HCT116 (cell line): ENCODE measurements at regions not wholly inside any gene's neighbourhood (a gene's known extent, or its start where the extent isn't known, plus 50 kb on each side); places are given as distances from the start of the nearest gene placed in this dataset.

Experiments used
- ATAC-seq: fragments of 200-7000 bp; cut with Tn5 transposase; 2 replicates; pipeline ENCODE4 v1.9.1; 2020; ENCODE audit warnings: mild to moderate bottlenecking, moderate library complexity
- BruUV-seq: library from RNA; stranded (reverse); fragments of 400-500 nt; replicated peaks from 2 replicates; lab custom pipeline; 2021; lab: Mats Ljungman, UMichigan
- CTCF ChIA-PET: fragments of 300-600 bp; sonication (Branson Sonifier 250); formaldehyde crosslinking; loops from one replicate; lab custom pipeline; 2021; ENCODE audit warnings: antibody characterized with exemption; lab: Charles Lee
- POLR2A ChIA-PET: fragments of 300-600, 350-600 bp; sonication (Branson Sonifier 250); formaldehyde crosslinking; loops from one replicate; lab custom pipeline; 2021; ENCODE audit warnings: antibody characterized with exemption; lab: Charles Lee
- RAD21 ChIA-PET, 2 experiments: fragments of 300-600 bp; sonication (Branson Sonifier 250); formaldehyde crosslinking; loops; one replicate each; lab custom pipeline; 2023; ENCODE audit warnings: low total read pairs in 2 of 2; ENCODE audit not compliant: uncharacterized antibody in 2 of 2, unreplicated experiment in 2 of 2, low non-redundant PET in 1 of 2; lab: Charles Lee
- DNase-seq: peaks from one replicate; pipeline ENCODE4 v3.0.0-alpha.2; 2010; ENCODE audit warnings: low read depth, low spot score
- H2AFZ ChIP-seq: fragments of 200-600 bp; shearing (Covaris generic), sonication (generic); 2 replicates; pipeline ENCODE4 v1.6.1; 2017; ENCODE audit warnings: low read depth, mixed run types, mixed read lengths, antibody characterized with exemption, low read length; ENCODE audit not compliant: poor library complexity, severe bottlenecking
- H3K27ac ChIP-seq: 2 replicates; pipeline ENCODE4 v1.5.1; 2012; ENCODE audit warnings: low read depth, low read length
- H3K27me3 ChIP-seq: fragments of 200-600 bp; sonication (generic); 2 replicates; pipeline ENCODE4 v1.6.1; 2016; ENCODE audit warnings: mixed run types, low read length, mixed read lengths; ENCODE audit not compliant: insufficient read depth
- H3K36me3 ChIP-seq, 2 experiments: fragments of 200-500 bp in 1 of 2; fragments of 200-600 bp in 1 of 2; sonication (Bioruptor generic) in 1 of 2; sonication (generic) in 1 of 2; 2 replicates each; pipeline versions ENCODE4 v1.5.1 to v1.6.1; 2014 to 2016; ENCODE audit warnings: low read length in 2 of 2, inconsistent platforms in 1 of 2, mixed read lengths in 1 of 2, mixed run types in 1 of 2; ENCODE audit not compliant: insufficient read depth in 2 of 2, control insufficient read depth in 1 of 2
- H3K4me1 ChIP-seq, 2 experiments: fragments of 200-600 bp in 1 of 2; sonication (generic) in 1 of 2; 2 replicates each; pipeline versions ENCODE4 v1.5.1 to v1.6.1; 2012 to 2017; ENCODE audit warnings: low read length in 2 of 2, inconsistent platforms in 1 of 2, mild to moderate bottlenecking in 1 of 2, mixed read lengths in 1 of 2, mixed run types in 1 of 2, moderate library complexity in 1 of 2; ENCODE audit not compliant: insufficient read depth in 2 of 2, control insufficient read depth in 1 of 2
- H3K4me2 ChIP-seq: fragments of 200-600 bp; sonication (generic); 2 replicates; pipeline ENCODE4 v1.6.1; 2017; ENCODE audit warnings: mixed run types, low read length, mixed read lengths
- H3K4me3 ChIP-seq, 2 experiments: fragments of 200-600 bp in 1 of 2; sonication (generic) in 1 of 2; replicated peaks in 1 of 2; 2 replicates each; pipeline ENCODE4 v1.5.1; 2011 to 2016; ENCODE audit warnings: low read length in 2 of 2, control low read depth in 1 of 2, low read depth in 1 of 2, mild to moderate bottlenecking in 1 of 2, mixed read lengths in 1 of 2, mixed run types in 1 of 2
- H3K79me2 ChIP-seq: fragments of 200-600 bp; sonication (generic); 2 replicates; pipeline ENCODE4 v1.6.1; 2017; ENCODE audit warnings: mild to moderate bottlenecking, mixed run types, low read length, moderate library complexity, mixed read lengths; ENCODE audit not compliant: insufficient read depth
- H3K9ac ChIP-seq: fragments of 200-600 bp; sonication (generic); 2 replicates; pipeline ENCODE4 v1.6.1; 2016; ENCODE audit warnings: low read length, mixed read lengths
- H3K9me2 ChIP-seq: fragments of 200-600 bp; sonication (generic), shearing (Covaris generic); 2 replicates; pipeline ENCODE4 v1.6.1; 2017; ENCODE audit warnings: mixed run types, mild to moderate bottlenecking, moderate library complexity; ENCODE audit not compliant: insufficient read depth
- H3K9me3 ChIP-seq, 2 experiments: fragments of 200-500 bp in 1 of 2; fragments of 200-600 bp in 1 of 2; sonication (Bioruptor generic) in 1 of 2; sonication (generic) in 1 of 2; 2 replicates each; pipeline ENCODE4 v1.6.1; 2014 to 2017; ENCODE audit warnings: low read length in 2 of 2, mixed read lengths in 2 of 2, inconsistent platforms in 1 of 2, low read depth in 1 of 2, mild to moderate bottlenecking in 1 of 2, mixed run types in 1 of 2, moderate library complexity in 1 of 2; ENCODE audit not compliant: control insufficient read depth in 1 of 2, insufficient read depth in 1 of 2
- H4K20me1 ChIP-seq: fragments of 200-600 bp; sonication (generic), shearing (Covaris generic); 2 replicates; pipeline ENCODE4 v1.6.1; 2017; ENCODE audit warnings: mixed run types, mild to moderate bottlenecking, moderate library complexity; ENCODE audit not compliant: insufficient read depth
- CTCF ChIP-seq, 3 experiments: fragments of 200-600 bp in 1 of 3; sonication (generic) in 1 of 3; IDR thresholded peaks in 2 of 3; conservative IDR thresholded peaks in 1 of 3; 2 replicates each; pipeline ENCODE4 v1.5.1; 2012 to 2017; ENCODE audit warnings: low read depth in 2 of 3, low read length in 2 of 3, antibody characterized with exemption in 1 of 3, borderline replicate concordance in 1 of 3, control low read depth in 1 of 3, mild to moderate bottlenecking in 1 of 3, mixed read lengths in 1 of 3, mixed run types in 1 of 3, moderate library complexity in 1 of 3; ENCODE audit not compliant: insufficient read depth in 1 of 3
- RAD21 ChIP-seq: IDR thresholded peaks from 2 replicates; pipeline ENCODE4 v1.6.1; 2012; ENCODE audit warnings: low read depth, mild to moderate bottlenecking
- TCF7L2 ChIP-seq: IDR thresholded peaks from 2 replicates; pipeline ENCODE4 v1.7.0; 2011; ENCODE audit warnings: borderline replicate concordance, inconsistent platforms; ENCODE audit not compliant: insufficient read depth, insufficient read length; ENCODE audit errors: extremely low read depth
- ZFX ChIP-seq: fragments of 450-650 bp; IDR thresholded peaks from 2 replicates; pipeline ENCODE4 v1.6.1; 2017
- ZNF274 ChIP-seq: fragments of 200-500 bp; sonication (Bioruptor generic); IDR thresholded peaks from 2 replicates; pipeline ENCODE4 v1.6.1; 2014; ENCODE audit warnings: mild to moderate bottlenecking, low read depth, low read length, inconsistent platforms
- intact Hi-C: fragments of 100-400 bp; cut with micrococcal nuclease; formaldehyde crosslinking; loops from 2 replicates; pipeline ENCODE4 v1.10.0; 2022

GRCh38 chr14:85471744-85472143, 58.2 kb upstream of the FLRT2 start (continued):
- TF ChIP-seq CTCF (IDR thresholded peaks at IDR 0.05 in 2 of 3, conservative IDR thresholded peaks at IDR 0.05 in 1 of 3; ENCODE audit: borderline replicate concordance in 1 of 3, insufficient read depth in 1 of 3, low read depth in 2 of 3, low read length in 2 of 3) (no peak), RAD21 (no peak), ZFX (no peak), TCF7L2 (no peak)

GRCh38 chr14:85474431-85474830, 55.5 kb upstream of the FLRT2 start:
- H3K4me2 ChIP-seq: no peak overlapping the region
- no TSS peak for BruUV-seq
- DNase-seq (no peak), ATAC-seq (no peak)
- ChIA-PET CTCF (no interaction called here), POLR2A (no interaction called here), RAD21 (no interaction called here)
- H3K36me3 ChIP-seq: no peaks in the 10 kb centered on the region
- H3K4me3 ChIP-seq: no peak overlapping the region
- H3K27ac ChIP-seq: no peak overlapping the region
- no peak overlapping the region for H3K9ac ChIP-seq
- H2AFZ ChIP-seq: no peak overlapping the region
- TF ChIP-seq CTCF (IDR thresholded peaks at IDR 0.05 in 2 of 3, conservative IDR thresholded peaks at IDR 0.05 in 1 of 3; ENCODE audit: borderline replicate concordance in 1 of 3, insufficient read depth in 1 of 3, low read depth in 2 of 3, low read length in 2 of 3): no peak
- TF ChIP-seq ZNF274: no peak
- no peaks in the 10 kb centered on the region for H3K79me2 ChIP-seq
- H3K27me3 ChIP-seq: no peaks in the 10 kb centered on the region
- no peaks in the 10 kb centered on the region for H3K9me2 ChIP-seq
- peaks cover 9 to 12% of the 10 kb centered on the region in 2 experiments; a peak in 2 of 4 replicates for H3K9me3 ChIP-seq
- no peaks in the 10 kb centered on the region for H4K20me1 ChIP-seq
- intact Hi-C loops: no loop called here
- H3K4me1 ChIP-seq: no peaks in the 10 kb centered on the region
